T-helper 1 cell (primary cell): ENCODE measurements at regions not wholly inside any gene's neighbourhood (a gene's known extent, or its start where the extent isn't known, plus 50 kb on each side); places are given as distances from the start of the nearest gene placed in this dataset.
"Not testable (repeated sequence)": the region's sequence is repeated elsewhere in the genome, so short reads cannot be mapped to it uniquely, and the experiment has no call there.

ENCODE experiments used
- DNase-seq, 5 donors: peaks; one replicate each; pipeline ENCODE4 v3.0.0-alpha.2; 2012 to 2020

GRCh38 chr2:45102579-45103117 is 93.4 kb upstream of the SIX2 start:
- DNase-seq: no peak

DNA sequence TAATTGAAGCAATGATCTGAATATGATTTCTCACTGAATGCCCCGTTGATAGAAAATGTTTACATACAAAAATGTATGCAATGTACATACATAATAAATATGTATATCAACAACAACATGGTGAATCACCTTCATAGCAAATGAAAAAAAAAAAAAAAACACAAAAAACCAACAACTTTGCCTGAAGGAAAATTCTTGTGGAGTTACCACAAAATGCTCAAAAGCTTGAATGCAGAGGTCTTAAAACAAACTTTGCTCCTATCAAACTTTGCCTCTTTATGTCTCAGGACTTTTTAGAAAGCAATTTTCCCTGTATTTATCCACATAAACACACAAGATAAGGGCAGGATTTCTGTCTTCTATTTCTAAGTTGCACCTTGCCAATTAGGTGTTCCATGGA is 92.9 kb upstream of the SIX2 start:
- no peak for DNase-seq

DNA sequence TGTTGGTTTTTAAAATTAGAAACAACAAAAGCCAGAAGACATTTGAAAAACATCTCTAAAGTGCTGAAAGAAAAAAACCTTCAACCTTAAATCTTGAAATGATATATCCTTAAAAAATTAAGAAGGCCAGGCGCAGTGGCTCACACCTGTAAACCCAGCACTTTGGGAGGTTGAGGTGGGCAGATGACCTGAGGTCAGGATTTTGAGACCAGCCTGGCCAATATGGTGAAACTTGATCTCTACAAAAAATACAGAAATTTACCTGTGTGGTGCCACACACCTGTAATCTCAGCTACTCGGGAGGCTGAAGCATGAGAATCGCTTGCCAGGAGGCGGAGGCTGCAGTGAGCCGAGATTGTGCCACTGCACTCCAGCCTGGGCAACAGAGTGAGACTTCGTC is 87.7 kb upstream of the SIX2 start:
- DNase-seq: no peak

DNA sequence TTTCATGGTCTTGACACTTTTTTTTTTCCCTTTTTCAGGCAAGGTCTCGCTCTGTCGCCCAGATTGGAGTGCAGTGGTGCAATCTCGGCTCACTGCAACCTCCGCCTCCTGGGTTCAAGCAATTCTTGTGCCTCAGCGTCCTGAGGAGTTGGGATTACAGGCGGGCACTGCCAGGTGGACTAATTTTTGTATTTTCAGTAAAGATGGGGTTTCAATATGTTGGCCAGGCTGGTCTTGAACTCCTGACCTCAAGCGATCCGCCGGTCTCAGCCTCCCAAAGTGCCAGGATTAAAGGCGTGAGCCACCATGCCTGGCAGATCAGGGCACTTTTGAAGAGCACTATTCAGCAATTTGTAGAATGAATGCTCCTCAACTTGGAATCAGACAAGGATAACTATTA is 86.8 kb upstream of the SIX2 start:
- not testable (repeated sequence) for DNase-seq

DNA sequence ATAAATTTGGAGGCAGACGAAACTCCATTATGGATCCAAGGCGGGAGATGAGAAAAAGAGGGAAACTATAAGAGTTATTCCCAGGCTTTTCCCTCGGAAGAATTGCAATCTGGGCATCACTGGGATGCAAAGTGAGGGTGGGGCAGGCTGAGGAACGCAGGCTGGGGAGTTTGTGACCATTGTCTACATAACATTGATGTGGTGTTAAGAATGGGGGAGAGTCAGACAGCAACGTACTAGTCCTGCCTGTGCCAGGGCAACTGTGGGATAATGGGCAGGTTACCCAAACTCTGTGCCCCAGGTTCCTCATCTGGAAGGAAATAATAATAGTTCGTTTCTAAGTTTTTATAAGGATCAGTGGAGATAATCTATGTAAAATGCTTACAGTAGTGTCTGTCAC is 84.4 kb upstream of the SIX2 start:
- no peak for DNase-seq

GRCh38 chr2:45093181-45093580 is 83.9 kb upstream of the SIX2 start:
- no peak for DNase-seq

GRCh38 chr2:45089554-45090261 is 80.5 kb upstream of the SIX2 start:
- no peak for DNase-seq

DNA sequence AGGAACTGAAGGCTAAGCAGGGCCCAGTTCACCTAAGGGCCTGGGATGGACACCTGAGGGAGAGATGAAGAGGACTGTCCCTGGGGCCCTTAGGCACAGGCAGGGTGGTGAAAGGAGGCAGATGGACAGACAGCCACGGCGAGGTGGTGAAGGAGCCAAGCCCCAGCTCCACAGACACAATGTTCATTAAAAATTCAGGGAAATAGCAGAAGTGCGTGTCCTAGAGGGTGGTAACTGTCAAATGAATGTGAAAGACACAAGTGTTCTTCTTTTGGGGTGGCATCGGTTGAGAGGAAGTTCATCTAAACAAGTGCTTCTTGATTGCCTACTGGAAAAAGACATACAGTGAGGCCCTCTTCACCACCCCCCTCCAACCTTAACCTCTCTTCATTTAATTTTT is 76.2 kb upstream of the SIX2 start:
- no peak for DNase-seq

- no peak for DNase-seq
These were observed 75.2 kb upstream of the SIX2 start for GRCh38 chr2:45084361-45085020.

DNA sequence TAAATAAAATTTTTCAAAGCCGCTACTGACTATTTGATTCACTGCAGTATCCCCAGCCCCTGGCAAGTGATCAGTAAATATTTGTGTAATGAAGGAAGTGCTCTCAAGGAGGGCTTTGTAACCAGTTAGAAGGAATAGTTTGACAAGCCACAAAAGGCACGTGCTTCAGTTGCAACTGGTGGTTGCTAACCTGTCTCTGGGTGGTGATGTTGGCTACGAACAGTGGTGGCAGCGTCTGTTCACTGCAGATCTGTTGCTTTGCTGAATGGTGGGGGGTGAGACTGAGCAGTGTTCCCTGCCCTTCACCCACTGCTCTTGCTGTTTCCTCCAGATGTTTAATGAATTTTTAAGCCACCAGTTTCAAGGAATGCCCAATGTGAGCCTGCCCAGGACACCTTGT is 73.9 kb upstream of the SIX2 start:
- no peak for DNase-seq

- no peak for DNase-seq
These were observed 65.5 kb upstream of the SIX2 start for GRCh38 chr2:45074713-45075112.

GRCh38 chr2:45072862-45073237 is 63.6 kb upstream of the SIX2 start:
- no peak for DNase-seq

DNA sequence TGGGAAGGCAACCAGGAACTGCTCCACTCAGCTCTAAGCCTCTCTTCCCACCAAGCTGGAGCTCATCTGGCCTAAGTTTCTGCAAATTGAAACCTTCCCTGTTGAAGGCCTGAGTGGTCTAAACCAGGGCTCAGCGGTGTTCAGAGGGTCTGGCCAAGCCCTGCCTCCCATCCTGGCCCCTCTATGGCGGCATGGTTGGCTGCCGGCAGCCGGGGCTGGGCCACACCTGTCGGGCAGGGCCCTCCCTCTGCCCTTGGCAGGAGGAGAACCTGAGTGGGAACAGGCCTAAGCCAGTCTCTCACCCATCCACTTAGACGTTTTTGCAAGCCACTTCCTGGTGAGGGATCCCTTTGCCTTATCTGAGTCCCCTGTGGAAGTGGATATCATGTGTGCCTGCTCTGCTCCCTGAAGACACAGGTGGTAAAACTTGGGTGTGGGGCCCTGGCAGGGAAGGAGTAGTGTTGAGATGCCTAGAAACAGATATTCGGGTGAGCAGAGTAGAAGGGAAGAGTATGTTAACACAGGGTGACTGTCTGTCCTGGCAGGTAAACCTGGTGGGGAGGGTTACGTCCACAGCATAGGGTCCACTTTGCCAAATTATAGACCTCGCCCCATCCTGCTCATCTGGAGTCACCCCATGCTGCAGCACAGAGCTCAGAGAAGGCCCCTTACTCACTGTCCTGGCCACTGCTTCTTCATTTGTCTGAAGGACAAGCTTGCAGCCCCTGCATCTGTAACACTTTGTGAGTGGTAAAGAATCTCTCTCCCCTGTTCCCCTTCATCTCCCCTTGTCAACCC is 63.0 kb upstream of the SIX2 start:
- DNase-seq: no peak

- DNase-seq: no peak
These were observed 60.9 kb upstream of the SIX2 start for GRCh38 chr2:45070113-45070652.

DNA sequence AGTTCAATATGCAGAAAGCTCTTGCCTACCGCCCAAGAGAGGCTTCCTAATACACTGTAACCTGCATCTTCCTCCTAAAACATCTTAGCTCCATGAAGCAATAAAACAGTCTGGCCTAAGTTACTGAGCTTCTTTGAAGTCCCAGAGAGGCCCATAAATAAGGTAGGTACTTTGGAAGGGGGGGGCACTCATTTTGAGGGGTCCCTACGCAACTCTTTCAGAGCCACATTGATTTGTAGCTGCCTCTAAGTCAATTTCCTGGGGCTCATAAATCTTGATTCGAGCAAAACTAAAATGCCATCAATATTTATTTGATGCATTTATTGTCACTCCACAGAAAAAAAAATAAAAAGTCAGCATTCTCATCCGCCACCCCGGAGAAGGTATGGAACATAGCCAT is 60.4 kb upstream of the SIX2 start:
- no peak for DNase-seq

DNA sequence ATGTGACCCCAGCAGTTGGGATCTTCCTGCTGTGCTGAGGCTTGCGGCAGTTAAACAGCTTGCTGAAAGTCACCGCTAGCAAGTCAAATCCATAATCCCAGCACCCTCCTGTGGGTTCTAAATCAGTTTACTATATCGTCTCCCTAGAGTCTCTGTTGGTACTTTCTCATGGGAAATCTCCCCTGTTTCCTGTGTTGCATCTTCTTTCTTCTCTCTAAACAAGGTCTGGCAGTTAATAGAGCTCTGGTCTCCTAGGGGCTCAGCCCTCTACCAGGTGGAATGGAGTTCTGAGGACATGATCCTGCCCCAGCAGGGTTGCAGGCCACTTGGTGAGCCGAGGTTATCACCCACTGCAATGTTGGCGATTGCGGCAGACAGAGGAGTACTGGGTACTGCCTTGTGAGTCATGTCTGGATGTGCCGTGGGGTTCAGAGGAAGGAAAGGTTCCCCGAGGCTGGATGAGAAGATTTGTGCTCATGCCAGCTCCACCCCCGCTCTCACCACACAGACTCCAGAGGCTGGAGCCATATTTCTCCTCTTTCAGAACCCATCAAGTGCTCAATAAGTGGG is 59.4 kb upstream of the SIX2 start:
- DNase-seq: no peak

- DNase-seq: no peak
These were observed 58.8 kb upstream of the SIX2 start for GRCh38 chr2:45067859-45068570.
